GM21528 (cell line): ENCODE measurements at regions not wholly inside any gene's neighbourhood (a gene's known extent, or its start where the extent isn't known, plus 50 kb on each side); places are given as distances from the start of the nearest gene placed in this dataset.

Experiments used
- ATAC-seq: cut with Tn5 transposase; IDR thresholded peaks from one replicate; pipeline ENCODE4 v1.9.1; 2021; ENCODE audit warnings: mild to moderate bottlenecking, moderate library complexity; ENCODE audit not compliant: unreplicated experiment, low FRiP score

DNA sequence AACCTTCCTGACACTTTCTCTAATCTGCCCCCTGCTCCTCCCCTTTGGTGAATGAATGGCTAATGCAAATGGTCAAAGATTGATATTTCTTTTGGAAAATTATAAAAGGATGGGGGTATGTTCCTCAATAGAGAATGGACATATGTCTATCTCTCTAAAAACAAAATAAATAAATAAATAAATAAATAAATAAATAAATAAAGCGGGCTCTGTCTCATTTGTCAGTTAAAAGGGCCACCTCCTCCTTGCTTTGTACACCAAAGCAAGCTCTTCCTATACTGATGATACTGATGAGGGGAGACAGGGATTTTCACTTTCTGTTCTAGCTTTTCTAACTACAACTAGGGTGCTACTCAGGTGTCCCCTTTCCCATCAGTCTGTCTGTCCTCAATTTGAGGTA is 135.5 kb upstream of the SPACA1 start:
- no peak for ATAC-seq

DNA sequence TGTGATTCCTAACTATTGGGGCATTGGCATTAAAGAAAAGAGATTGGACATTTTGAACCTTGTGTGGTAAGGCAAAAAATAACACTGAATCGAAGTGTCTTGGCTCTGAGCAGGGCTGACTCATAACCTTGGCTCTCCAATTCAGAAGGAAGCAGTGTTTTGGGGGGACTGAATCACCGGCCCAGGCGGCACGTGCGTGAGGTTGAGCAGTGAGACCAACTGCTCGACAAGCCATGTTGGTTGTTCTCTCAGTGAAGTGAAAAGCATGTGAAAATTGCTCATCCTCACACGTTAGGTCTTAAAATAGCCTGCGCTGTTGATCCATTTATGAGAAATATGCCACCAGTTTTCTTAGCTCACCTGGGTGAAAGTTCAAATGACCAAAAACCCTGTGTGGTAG is 137.8 kb upstream of the SPACA1 start:
- no peak for ATAC-seq

DNA sequence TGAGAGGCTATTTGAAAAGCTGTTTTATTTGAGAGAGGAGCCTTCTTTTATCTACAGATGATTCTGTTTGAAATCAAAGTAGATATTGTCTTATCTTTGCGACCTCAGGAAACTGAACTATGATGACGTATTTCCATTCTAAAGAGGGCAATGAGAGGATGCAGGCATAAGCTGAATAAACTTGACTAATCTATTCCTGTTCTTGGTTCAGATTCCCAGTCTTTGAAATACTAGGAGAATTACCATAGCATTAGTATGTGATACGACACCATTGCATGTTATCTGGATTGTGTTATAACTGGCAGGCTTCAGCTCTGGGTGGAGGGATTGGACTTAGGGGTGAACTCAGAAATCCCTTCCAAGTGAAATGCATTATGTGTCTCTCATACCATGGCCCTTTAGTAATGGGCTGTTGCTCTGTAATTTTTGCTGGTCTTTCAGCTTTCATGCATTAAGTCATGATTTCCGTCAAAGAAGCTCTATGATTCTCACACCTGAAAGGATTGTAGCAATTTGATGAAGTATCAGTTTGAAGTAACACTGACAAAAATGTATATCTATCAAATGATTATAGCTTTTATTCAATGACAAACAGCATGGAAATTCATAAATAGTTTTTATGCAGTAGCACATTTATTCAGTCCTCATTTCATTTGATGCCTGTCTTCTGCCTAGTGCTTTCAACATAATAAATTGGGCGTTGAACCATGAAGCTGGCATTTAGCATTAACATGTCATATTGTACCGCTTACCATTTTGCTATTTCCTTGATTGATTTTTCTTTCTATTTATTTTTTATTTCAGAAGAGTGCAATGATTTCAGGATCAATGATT is 138.4 kb upstream of the SPACA1 start:
- no peak for ATAC-seq

DNA sequence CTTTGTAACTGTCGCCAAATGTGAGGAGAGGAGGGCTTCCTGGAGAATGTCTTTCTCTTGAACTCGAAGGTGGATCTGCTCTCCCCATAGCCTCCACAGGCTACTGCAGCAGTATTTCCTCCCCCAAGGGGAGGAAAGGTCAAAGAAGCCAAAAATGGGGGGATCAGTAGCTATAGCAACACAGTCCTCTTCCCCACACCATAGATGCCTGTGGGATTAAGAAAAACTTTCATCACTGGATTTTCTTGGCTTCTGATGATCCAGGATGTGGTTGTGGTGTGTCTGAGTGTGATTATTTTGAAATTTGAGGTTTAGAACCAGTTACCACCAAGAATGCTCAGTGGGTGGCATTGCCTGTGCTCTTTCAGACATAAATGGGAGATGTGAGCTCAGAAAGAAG is 140.1 kb upstream of the SPACA1 start:
- no peak for ATAC-seq

DNA sequence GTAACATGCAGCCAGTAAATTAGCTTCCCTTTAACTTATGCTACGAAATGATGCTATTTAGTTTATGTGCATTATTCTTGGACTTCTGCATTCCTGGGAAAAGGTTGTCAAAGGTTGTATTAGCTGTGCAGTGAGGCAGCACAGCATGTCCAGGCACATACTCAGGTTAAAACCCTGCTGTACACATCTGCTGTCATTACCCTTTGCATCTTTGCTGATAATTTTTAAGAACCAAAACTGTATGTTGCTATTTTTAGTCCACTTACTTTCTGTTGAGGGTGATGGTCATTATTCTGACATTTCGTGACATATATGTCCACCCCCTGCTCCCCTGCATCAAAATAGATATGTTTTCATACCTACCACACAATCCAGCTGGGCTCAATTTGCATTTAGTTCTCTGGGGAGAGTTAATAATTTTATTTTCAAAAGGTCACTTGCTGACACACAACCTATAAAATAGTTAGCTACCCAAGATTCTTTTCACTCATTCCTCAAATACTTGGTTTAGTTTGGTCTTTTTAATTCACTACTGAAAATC is 142.5 kb upstream of the SPACA1 start:
- ATAC-seq = peak; percentile 78

DNA sequence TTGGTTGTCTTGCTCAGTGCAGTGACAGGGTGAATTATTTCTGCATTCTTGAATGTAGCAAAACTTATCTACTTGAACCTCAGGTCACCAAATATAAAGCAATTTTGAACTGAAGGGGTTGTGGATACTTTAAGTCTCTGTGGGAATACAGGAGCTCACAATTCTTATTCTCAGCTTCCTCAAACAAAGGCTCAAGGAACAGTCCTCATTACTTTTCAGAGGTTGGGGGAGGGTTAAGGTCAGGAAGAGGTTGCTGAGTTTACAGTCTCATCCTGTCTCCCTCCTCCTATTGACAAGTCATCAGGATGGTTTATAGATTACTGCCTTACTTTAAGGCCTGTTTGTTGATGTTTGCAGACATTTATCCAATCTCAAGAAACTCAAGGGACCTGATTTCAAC is 143.6 kb upstream of the SPACA1 start:
- no peak for ATAC-seq

DNA sequence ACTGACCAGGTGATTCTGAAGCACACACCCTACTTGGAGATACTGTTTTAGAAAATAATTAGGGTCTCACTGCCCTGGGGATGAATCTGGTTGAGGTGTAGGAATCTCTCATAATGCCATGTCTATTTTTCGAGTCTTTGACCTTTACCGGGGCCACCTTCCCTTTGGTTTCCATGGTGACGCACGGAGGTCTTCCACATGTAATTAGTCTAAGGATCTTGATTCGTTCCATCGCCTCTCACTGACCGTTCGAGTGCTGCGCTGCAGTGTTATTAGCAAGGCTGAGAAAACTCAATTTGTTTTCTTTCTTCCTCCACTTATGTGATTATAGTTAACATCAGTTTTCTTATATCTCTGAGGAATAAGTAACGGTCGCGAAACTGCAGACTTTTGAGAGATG is 144.3 kb upstream of the SPACA1 start:
- no peak for ATAC-seq

DNA sequence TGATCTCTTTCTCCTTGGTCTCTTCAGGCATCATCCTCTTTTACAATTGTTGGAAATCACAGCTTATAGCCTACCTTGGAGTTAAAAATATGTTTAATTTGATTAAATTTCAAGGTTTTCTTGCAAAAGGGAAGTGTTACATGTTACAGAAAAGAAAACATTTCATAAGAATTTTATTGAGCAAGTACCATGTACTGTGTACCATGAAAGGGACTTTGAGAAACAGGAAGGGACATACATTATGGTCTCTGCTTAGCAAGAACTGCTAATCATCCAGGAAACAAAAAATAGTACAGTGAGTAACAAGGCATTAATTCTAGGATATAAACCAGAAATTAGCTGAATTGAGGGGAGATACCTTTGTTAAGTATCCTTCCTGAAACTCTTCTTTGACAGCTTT is 145.3 kb upstream of the SPACA1 start:
- ATAC-seq = no peak

DNA sequence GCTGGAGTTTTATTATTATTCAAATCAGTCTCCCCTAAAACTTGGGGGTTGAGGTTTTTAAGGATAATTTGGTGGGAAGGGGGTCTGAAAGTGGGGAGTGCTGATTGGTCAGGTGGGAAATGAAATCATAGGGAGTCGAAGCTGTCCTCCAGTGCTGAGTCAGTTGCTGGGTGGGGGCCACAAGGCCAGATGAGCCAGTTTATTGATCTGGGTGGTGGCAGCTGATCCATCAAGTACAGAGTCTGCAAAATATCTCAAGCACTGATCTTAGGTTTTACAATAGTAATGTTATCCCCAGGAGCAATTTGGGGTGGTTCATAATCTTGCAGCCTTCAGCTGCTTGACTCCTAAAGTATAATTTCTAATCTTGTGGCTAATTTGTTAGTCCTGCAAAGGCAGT is 146.0 kb upstream of the SPACA1 start:
- ATAC-seq = no peak

DNA sequence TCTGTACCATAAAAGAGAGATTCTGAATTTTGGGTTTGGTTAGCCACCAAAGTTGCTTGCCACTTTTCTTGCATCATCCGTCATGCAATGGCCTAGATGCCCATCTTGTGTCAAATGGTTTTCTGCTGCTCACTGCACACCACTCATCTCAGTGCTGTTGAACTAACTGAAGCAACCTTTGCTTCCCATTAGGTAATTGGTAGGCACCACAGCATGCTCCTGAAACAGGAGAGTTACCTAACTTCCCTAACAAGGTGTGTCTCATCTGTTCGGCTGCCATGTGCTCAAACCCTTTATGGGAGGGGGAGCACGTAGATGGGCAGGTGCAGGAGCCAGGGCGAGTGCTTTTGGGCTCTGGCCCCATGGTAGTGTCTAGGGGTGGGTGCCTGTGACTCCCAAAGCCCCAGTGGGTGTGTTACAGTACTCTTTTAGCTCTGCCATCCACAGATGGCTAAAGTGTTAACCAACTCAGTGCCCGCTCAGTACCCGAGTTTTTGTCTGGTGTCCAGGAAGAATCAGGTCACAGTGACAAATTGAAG is 147.4 kb upstream of the SPACA1 start:
- no peak for ATAC-seq

DNA sequence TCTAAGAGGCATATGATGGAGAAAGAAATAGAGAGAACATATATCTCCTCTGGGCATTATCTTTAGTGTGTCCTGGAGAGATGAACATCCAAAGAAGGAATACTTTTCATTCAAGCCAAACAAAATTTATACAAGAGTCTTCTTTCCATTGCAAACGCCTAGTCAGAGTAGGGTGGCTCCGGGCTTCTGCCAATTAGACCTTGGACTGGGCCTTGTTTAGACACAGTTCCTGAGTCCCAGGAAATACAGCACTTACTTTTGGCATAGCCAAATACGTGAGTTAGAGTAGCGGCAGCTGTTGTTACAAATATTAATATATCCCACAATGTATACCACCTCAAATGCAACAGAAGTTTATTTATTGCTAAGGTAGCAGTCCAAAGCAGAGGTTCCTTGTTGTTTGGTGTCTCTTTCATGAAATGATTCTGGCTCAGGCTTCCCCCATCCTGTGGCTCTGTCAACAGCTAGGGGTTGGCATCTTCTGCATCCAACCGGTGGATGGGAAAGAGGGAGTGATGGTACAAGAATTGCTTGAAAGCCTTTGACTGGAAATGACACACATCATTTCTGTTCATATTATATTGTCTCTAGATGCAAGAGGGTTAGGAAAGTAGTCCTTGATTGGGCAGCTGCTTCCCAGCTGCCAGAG is 148.0 kb upstream of the SPACA1 start:
- no peak for ATAC-seq

DNA sequence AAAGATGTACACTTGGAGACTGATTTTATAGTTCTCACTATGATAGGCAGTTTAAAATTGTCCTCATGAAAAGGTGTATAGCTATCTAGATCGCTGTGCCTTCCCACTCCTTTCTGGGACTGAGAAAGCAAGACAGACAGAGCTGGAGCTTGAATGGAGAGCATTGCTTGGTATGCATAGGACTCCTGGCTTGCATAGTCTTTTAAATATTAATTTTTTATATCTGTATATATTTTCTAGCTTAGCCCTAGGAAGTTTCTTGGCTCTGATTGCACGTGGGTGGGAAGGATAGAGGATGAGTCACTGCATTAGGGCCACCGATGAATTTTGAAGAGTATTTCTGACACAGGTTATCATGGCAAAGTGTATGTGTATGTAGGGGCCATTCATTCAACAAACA is 150.0 kb upstream of the SPACA1 start:
- ATAC-seq = no peak

DNA sequence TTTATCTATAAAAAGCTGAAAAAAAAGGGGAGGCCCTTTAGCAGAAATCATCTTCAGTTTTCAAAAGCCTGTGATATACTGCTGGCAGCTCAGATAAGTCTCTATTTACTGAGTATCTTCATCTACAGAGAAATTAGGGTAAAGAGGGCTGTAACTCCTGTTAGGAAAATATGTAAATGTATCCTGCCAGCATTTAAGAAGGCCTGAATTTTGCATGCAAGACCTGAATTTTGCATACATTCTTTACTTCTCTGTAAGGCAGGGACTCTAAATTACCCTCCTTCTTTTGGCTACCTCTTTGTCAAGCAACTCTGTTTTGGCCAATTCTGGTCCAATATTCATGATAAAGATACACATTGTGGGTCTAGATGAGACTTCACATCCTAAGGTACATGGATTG is 150.6 kb upstream of the SPACA1 start:
- no peak for ATAC-seq

DNA sequence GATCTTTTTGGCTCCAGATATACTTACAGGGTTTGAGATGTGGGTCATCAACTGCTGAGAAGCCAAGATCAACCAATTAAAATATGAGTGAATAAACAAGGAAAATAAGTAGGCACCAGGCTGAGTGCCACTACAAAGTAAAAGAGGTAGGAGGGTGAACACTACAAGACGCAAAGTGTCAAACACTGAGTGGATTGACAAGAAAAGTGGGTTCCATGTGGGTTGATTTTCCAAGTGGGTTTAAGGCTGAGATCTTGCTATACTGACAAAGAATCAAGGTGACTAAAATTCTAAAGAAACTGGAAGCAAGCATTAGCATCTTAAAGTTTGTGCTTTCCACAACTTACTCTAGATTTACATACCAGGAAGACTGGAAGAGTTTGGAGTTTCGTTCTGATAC is 160.4 kb upstream of the SPACA1 start:
- ATAC-seq = no peak

DNA sequence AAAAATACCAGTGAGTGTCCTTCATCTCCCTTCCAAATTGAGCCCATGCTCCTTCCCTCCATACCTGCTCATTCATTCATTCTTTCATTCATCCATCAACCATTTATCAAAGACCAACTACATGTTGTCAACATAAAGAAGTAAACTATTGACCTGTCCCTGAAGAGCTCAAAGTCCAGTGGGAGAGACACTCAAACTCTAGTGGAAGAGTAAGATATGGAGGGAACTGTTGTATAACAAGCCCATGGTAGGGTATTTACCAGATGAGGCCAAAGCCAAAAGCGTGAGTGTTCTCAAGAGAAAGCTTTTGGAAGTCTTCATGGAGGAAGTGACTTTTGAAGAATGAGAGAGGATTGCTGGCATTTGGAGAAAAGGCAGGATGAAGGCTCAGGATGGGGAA is 163.4 kb upstream of the SPACA1 start:
- no peak for ATAC-seq

DNA sequence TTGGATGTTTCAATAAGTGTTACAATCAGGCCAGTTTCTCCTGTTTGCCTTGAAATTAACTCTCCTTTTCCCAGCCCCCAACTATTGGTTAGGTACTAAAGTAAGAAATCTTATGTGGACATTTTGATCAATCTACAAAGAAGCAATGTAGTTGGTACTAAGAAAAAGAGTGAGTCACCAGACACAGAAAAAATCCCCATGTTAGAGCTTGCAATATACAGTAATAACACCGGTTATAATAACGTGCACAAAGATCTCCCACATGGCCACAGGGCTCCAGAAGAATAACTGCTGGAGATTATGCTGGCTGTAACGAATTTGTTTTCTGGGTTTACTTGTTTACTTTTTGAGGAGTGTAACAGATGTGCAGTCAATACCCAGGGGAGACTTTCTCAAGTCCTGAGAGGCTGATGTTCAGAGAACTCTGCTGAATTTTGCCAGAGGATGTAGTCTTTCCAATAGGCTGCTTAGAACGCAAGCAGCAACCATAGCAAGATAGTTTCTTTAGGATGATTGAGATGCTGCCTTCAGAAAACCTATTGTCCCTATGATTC is 166.2 kb upstream of the SPACA1 start:
- ATAC-seq = no peak

DNA sequence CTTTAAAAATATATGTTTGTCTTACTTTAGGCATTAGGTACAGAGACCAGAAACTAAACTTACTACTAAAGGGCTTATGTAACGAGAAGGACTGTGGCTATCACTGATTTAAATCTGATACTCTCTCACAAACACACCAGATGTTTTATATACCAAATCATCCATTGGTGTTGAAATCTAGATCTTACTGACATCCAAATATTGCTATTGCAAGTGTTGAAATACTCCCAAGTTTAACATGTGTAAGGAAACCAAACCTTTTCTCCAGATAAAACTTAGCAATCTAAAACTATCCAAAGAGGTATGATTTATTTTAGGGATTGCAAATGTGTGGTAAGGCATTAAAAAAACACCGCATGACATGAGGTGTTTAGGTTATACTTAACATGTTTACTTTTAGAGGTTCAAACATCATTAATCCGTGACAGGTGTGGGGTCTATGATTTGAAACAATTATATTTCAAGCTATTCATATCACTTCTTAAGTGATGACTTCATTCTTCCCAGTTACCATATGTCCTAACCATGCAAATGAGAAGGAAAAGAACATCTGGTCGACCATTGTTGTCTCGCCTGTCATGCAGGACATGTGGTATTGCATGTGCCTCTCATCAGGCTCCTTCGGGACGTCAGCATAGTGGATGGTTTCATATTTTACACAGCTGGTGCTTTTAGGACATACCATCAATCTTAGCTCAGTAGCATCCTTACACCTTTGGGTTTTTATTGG is 168.3 kb upstream of the SPACA1 start:
- ATAC-seq = no peak

DNA sequence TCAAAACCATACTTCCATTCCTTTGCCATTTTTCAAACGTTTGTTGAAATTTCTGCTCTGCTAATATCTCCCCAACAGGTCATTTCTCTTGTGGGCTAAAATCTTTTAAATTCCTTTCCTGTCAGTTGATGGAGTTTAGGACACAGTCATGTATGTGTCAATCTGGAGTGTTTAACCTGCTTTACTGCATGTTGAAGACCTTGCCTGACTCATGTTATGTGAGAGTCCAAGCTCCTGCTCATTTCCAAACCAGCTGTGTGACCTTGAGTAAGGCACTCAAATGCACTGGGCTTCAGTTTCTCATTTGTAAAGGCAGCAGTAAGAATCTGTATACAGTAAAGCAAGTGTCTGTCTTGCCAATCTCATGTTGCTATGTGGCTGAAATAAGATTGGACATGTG is 171.9 kb upstream of the SPACA1 start:
- no peak for ATAC-seq

DNA sequence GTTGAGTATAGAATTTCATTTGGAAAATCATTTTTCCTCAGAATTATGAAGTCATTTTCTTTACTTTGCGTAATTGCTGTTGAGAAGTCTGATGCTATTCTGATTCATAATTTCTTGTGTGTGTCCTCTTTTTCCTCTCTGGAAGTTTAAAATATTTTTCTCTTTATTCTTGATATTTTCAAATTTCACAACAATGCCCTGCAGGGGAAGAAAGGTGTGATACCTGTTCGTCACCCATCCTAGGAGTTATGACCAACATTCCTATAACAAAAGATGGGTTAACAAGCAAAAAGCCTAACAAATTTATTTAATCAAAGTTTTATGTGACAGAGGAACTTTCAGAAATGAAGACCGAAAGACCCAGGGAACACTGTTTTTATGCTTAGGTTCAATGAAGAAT is 171.5 kb upstream of the AKIRIN2 start:
- ATAC-seq = no peak

DNA sequence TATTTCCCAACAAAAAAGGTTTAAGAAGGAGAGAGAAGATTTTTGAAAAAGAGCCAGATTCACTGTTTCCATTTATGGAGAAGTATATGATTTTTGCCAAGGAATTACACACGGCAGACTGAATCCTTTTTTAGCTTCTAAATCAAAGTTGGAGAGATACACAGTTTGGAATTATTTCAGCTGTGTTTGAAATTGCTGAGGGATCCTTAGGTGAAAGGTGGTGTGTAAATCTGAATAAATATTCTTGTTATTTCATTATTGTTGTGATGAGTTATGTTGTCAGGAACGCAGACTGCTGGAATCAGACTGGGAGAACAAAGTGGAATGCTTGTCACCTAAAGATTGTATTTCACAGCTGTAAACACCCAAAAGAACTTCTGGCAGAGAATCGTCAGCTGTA is 168.5 kb upstream of the AKIRIN2 start:
- no peak for ATAC-seq
